GM08714 (cell line): ENCODE measurements at regions not wholly inside any gene's neighbourhood (a gene's known extent, or its start where the extent isn't known, plus 50 kb on each side); places are given as distances from the start of the nearest gene placed in this dataset.
"Not testable (repeated sequence)": the region's sequence is repeated elsewhere in the genome, so short reads cannot be mapped to it uniquely, and the experiment has no call there.

Experiments used
- H3K4me3 ChIP-seq: fragments of 200-500 bp; sonication (Bioruptor generic); 2 replicates; pipeline ENCODE4 v1.5.1; 2014; ENCODE audit warnings: mild to moderate bottlenecking, low read length, inconsistent platforms
- ZNF274 ChIP-seq: IDR thresholded peaks from 2 replicates; pipeline ENCODE4 v1.6.1; 2012; ENCODE audit warnings: mild to moderate bottlenecking, low read depth, low read length

DNA sequence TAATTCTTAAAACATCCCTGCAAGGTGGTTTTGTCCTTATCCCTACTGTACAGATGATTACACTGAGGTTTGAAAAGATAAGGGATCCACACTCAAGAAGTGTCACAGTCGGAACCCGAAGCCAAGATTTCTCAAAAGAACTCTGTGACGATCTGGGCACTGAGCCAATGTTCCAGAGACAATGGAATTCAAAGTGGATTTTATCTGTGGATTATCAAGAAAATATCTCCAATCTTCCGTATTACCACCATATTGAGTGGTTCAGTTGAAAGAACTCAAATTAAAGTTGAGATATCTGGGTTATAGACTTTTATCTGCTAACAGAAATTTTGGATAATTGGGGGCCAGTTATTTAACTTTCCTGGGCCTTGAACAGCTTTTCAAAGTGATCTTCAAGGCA is 100.0 kb upstream of the GRAMD1B start:
- no peak for TF ChIP-seq ZNF274
- H3K4me3 ChIP-seq = no peak overlapping the region

GRCh38 chr11:123328281-123328867 is 101.7 kb upstream of the GRAMD1B start:
- H3K4me3 ChIP-seq = no peak overlapping the region
- no peak for TF ChIP-seq ZNF274

DNA sequence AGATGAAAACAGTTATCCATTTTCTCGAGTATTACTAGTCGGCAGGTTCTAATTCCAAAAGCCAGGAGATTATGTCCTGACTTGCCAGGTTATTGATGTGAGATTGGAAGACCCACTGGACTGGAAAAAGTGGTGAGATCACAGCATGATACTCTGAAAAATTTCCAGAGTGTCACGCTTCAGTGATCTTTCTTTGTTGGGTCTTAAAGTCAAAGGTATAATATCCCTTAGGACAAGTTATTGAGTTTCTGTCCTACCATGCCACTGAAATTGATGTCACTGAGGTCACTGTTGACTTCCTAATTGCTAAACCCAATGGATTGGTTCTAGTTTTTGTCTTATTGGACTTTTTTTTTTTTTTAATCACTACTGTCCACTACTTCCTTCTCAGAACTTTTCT is 104.5 kb upstream of the GRAMD1B start:
- no peak overlapping the region for H3K4me3 ChIP-seq
- TF ChIP-seq ZNF274 = no peak

DNA sequence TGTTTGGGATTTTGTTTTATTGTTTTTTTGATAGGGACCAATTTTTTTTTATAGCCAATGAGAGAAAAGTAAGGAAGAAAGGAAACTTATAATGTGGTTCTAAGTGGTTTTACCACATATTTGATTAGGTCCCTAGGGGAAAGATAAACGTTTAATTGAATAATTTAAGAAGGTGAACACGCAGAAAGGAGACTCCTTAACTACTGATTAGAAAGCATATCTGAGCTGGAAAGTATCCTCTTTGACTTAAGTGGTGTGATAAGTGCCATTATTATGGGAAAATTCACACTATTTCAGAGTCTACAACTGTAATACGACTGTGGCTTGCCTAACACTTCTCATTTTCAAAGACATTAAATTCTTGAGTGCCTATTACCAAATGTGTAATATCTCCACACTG is 106.5 kb upstream of the GRAMD1B start:
- no peak for TF ChIP-seq ZNF274
- H3K4me3 ChIP-seq = no peak overlapping the region

DNA sequence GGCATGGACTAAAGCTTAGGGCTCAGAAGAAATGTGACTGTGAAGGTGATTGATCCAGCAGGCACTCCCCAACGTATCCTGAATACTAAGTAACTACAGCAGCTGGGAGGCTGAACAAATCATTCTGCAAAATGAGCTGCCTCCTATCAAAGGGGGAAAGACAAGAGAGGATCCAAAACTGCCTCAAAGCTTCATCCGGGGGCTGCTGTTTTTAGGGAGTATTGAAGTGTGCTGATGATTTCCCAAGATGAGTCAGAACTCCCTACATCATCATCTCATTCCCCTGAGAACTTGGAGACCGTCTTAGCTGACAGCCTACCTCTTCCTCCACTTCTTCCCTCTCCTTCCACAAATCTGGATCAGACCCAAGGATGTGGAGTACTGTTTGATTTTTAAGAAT is 108.4 kb upstream of the GRAMD1B start:
- no peak overlapping the region for H3K4me3 ChIP-seq
- TF ChIP-seq ZNF274 = no peak

- H3K4me3 ChIP-seq = no peak overlapping the region
- TF ChIP-seq ZNF274 = no peak
Measured at GRCh38 chr11:123318623-123319022, 111.4 kb upstream of the GRAMD1B start.

- not testable (repeated sequence) for H3K4me3 ChIP-seq
Measured at GRCh38 chr11:123318132-123318531, 111.9 kb upstream of the GRAMD1B start.

- no peak overlapping the region for H3K4me3 ChIP-seq
- no peak for TF ChIP-seq ZNF274
Measured at GRCh38 chr11:123316003-123316402, 114.1 kb upstream of the GRAMD1B start.

DNA sequence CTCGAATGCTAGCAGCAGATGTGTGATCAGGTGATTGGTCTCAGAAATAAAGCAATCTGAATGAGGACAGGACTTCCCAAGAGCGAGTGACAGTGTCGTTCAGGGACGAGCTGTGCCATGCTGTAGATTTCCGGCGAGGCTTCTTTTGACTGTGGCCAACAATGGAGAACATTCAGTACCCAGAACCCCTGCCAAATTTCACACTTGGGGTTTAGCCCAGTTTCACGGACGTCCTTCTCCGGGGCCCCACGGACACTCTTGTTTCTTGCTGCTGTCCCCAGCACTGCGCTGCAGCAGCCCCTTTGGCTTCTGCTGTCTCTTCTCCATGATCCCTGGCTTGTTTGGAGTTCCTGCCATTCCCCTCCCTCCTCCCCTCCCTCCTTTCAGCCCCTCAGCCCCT is 115.1 kb upstream of the GRAMD1B start:
- H3K4me3 ChIP-seq = no peak overlapping the region
- no peak for TF ChIP-seq ZNF274

DNA sequence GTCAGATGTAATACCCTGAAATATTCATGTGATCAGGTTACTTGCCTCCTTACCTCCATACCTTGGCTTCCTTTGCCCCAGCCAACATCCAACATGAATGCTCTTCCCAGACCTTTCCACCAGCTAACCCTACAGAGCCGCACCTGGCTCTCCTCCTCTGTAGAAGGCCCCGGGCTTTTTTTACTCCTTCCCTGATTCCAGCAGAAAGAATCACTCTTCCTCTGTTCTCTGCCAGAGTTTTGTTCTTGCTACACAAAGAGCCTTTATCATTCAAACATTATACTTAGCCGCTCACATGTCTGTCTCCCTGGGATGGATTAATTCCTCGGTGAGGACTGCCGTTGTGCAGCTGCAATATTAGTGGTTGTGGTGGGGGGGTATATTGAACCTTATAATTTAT is 116.8 kb upstream of the GRAMD1B start:
- H3K4me3 ChIP-seq = no peak overlapping the region
- TF ChIP-seq ZNF274 = no peak

DNA sequence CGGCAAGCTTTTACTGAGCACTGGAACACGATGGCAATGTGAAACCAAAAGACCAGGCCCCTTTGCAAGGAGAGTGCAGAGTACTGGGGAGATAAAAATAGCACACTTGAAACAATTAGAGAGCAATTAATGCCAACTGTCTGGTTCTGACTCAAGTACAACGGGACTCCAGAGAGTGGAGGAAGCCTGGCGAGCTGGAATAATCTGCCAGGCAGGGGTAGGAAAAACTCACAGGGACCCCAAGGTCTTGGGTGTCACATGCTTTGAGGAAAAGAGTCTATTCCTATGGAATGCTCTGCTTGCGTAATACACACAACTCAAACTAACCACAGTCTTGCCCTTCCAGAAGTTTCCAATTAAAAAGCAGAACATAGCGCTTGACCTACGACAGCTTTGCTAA is 113.0 kb upstream of the CLMP start:
- TF ChIP-seq ZNF274 = no peak
- H3K4me3 ChIP-seq = no peak overlapping the region

DNA sequence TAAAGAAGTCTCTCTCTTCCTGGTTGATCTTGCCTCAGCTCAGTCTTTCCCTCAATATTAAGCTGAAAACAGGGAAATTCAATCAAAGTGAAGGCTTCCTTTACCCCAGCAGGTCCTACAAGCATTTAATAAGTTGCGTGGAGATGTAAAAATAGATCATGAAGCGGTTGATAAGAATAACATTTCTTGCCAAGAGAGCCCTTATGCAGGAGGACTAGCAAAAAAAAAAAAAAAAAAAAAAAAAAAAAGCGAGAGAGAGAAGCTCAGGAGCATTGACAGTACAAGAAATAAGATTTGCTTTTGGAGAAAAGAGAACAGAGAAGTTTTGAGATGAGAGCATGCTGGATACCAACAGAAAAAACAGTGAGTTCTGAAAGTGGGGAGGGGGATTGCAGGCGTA is 112.2 kb upstream of the CLMP start:
- no peak overlapping the region for H3K4me3 ChIP-seq

GRCh38 chr11:123306531-123306930 is 111.5 kb upstream of the CLMP start:
- no peak overlapping the region for H3K4me3 ChIP-seq
- no peak for TF ChIP-seq ZNF274

More for the DNA sequence above, 112.2 kb upstream of the CLMP start:
- no peak for TF ChIP-seq ZNF274

- TF ChIP-seq ZNF274 = no peak
- no peak overlapping the region for H3K4me3 ChIP-seq
Measured at GRCh38 chr11:123305601-123306375, 110.7 kb upstream of the CLMP start.

DNA sequence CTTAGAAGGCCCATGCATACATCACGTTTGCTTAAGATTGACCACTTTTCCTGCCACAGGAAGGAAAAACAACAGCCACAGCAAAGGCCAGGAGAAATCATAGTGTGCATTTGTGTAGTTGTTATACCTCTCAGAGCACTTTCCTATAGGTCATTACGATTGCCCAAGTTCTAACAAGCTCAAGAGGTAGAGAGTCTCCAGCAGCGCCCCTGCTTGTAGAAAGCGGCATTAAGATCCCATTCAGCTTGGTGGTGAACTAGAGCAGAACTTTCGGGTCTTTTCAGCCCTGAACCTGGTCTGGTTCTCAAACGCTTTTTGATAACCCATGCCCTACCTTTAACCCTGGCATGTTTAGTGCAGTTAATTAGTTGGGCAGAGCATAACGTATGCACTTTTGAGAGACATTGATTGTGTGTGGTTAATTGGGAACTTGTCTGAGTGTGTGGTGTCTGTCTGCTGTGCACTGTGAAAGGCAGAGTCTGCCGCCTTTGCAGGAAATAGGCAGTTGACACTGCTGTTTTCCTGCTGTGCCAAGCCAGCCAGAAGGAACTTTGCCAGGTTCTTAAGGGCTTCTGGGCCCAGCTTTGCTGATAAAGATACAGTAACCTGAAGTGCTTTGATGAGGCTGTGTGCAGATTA is 109.9 kb upstream of the CLMP start:
- H3K4me3 ChIP-seq = no peak overlapping the region

More for the DNA sequence above, 109.9 kb upstream of the CLMP start:
- no peak for TF ChIP-seq ZNF274
